Karpas-422 (cell line): ENCODE measurements at regions not wholly inside any gene's neighbourhood (a gene's known extent, or its start where the extent isn't known, plus 50 kb on each side); places are given as distances from the start of the nearest gene placed in this dataset.

Source experiments
- DNase-seq: peaks from one replicate; pipeline ENCODE4 v3.0.0-alpha.2; 2015
- H2AFZ ChIP-seq: fragments of 200-600 bp; sonication (generic); 2 replicates; pipeline ENCODE4 v1.6.1; 2014; ENCODE audit warnings: antibody characterized with exemption, low read length, mixed read lengths
- H3K27ac ChIP-seq: fragments of 200-600 bp; sonication (generic); 2 replicates; pipeline ENCODE4 v1.5.1; 2014; ENCODE audit warnings: mild to moderate bottlenecking, low read length, moderate library complexity
- H3K27me3 ChIP-seq: fragments of 200-600 bp; sonication (generic); 2 replicates; pipeline ENCODE4 v1.6.1; 2014; ENCODE audit warnings: low read length, mixed read lengths
- H3K36me3 ChIP-seq: fragments of 200-600 bp; sonication (generic); 2 replicates; pipeline ENCODE4 v1.6.1; 2014; ENCODE audit warnings: low read length, mixed read lengths; ENCODE audit not compliant: insufficient read depth
- H3K4me1 ChIP-seq: fragments of 200-600 bp; sonication (generic); 2 replicates; pipeline ENCODE4 v1.6.1; 2014; ENCODE audit warnings: mild to moderate bottlenecking, low read length, mixed read lengths
- H3K4me2 ChIP-seq: fragments of 200-600 bp; sonication (generic); 2 replicates; pipeline ENCODE4 v1.6.1; 2014; ENCODE audit warnings: low read length, low read depth, mild to moderate bottlenecking; ENCODE audit not compliant: poor library complexity, severe bottlenecking
- H3K4me3 ChIP-seq: fragments of 200-600 bp; sonication (generic); 2 replicates; pipeline ENCODE4 v1.5.1; 2014; ENCODE audit warnings: mild to moderate bottlenecking, antibody characterized with exemption, low read length, mixed read lengths
- H3K79me2 ChIP-seq: fragments of 200-600 bp; sonication (generic); 2 replicates; pipeline ENCODE4 v1.6.1; 2014; ENCODE audit warnings: mild to moderate bottlenecking, low read length, mixed read lengths
- H3K9ac ChIP-seq: fragments of 200-600 bp; sonication (generic); 2 replicates; pipeline ENCODE4 v1.6.0; 2014; ENCODE audit warnings: low read length
- H3K9me2 ChIP-seq: fragments of 200-600 bp; sonication (generic), shearing (Covaris generic); replicated peaks from 2 replicates; pipeline ENCODE4 v1.6.0; 2014; ENCODE audit warnings: mild to moderate bottlenecking, low read length, moderate library complexity; ENCODE audit not compliant: insufficient read depth
- H3K9me3 ChIP-seq: fragments of 300-700, 200-600 bp; sonication (generic); 2 replicates; pipeline ENCODE4 v1.6.1; 2014; ENCODE audit warnings: low read length, mixed read lengths
- H4K20me1 ChIP-seq: fragments of 200-600 bp; sonication (generic); 2 replicates; pipeline ENCODE4 v1.6.1; 2014; ENCODE audit warnings: mild to moderate bottlenecking, antibody characterized with exemption, low read length, low read depth; ENCODE audit not compliant: insufficient read depth

- no peaks in the 10 kb centered on the region for H4K20me1 ChIP-seq
- no peak for DNase-seq
- H2AFZ ChIP-seq = no peak overlapping the region
- no peaks in the 10 kb centered on the region for H3K9me2 ChIP-seq
- no peaks in the 10 kb centered on the region for H3K4me1 ChIP-seq
- H3K27me3 ChIP-seq = no peaks in the 10 kb centered on the region
- H3K36me3 ChIP-seq = no peaks in the 10 kb centered on the region
- peaks cover 9% of the 10 kb centered on the region for H3K9me3 ChIP-seq
- H3K4me3 ChIP-seq = no peak overlapping the region
- no peak overlapping the region for H3K9ac ChIP-seq
- H3K4me2 ChIP-seq = no peak overlapping the region
- H3K27ac ChIP-seq = no peak overlapping the region
- H3K79me2 ChIP-seq = no peaks in the 10 kb centered on the region
Observed at GRCh38 chr20:52532674-52533073, 341.1 kb upstream of the ZFP64 start.

GRCh38 chr20:52530571-52530970 lies 339.0 kb upstream of the ZFP64 start:
- H3K9me3 ChIP-seq = peaks cover 9% of the 10 kb centered on the region
- H3K27ac ChIP-seq = no peak overlapping the region
- H3K9me2 ChIP-seq = no peaks in the 10 kb centered on the region
- H3K36me3 ChIP-seq = no peaks in the 10 kb centered on the region
- H4K20me1 ChIP-seq = no peaks in the 10 kb centered on the region
- no peak for DNase-seq
- no peak overlapping the region for H3K9ac ChIP-seq
- H3K4me3 ChIP-seq = no peak overlapping the region
- H3K27me3 ChIP-seq = no peaks in the 10 kb centered on the region
- no peaks in the 10 kb centered on the region for H3K4me1 ChIP-seq
- no peaks in the 10 kb centered on the region for H3K79me2 ChIP-seq
- no peak overlapping the region for H2AFZ ChIP-seq
- H3K4me2 ChIP-seq = no peak overlapping the region

GRCh38 chr20:52529826-52530225 lies 338.2 kb upstream of the ZFP64 start:
- no peak overlapping the region for H3K4me3 ChIP-seq
- no peak overlapping the region for H3K4me2 ChIP-seq
- peaks cover 9% of the 10 kb centered on the region for H3K9me3 ChIP-seq
- H3K27me3 ChIP-seq = no peaks in the 10 kb centered on the region
- no peak overlapping the region for H3K9ac ChIP-seq
- no peak overlapping the region for H3K27ac ChIP-seq
- no peaks in the 10 kb centered on the region for H3K4me1 ChIP-seq
- DNase-seq = no peak
- no peaks in the 10 kb centered on the region for H3K9me2 ChIP-seq
- H4K20me1 ChIP-seq = no peaks in the 10 kb centered on the region
- H3K36me3 ChIP-seq = no peaks in the 10 kb centered on the region
- no peak overlapping the region for H2AFZ ChIP-seq
- no peaks in the 10 kb centered on the region for H3K79me2 ChIP-seq

GRCh38 chr20:52524861-52525260 lies 333.3 kb upstream of the ZFP64 start:
- no peak overlapping the region for H3K27ac ChIP-seq
- H3K9ac ChIP-seq = no peak overlapping the region
- 0 out of 2 replicates have a peak, but pooled peaks cover 7% of the 10 kb centered on the region for H3K9me3 ChIP-seq
- H3K27me3 ChIP-seq = no peaks in the 10 kb centered on the region
- no peaks in the 10 kb centered on the region for H3K79me2 ChIP-seq
- no peaks in the 10 kb centered on the region for H3K4me1 ChIP-seq
- no peak overlapping the region for H2AFZ ChIP-seq
- H4K20me1 ChIP-seq = no peaks in the 10 kb centered on the region
- no peak for DNase-seq
- H3K4me2 ChIP-seq = no peak overlapping the region
- H3K36me3 ChIP-seq = no peaks in the 10 kb centered on the region
- no peak overlapping the region for H3K4me3 ChIP-seq
- no peaks in the 10 kb centered on the region for H3K9me2 ChIP-seq

GRCh38 chr20:52518735-52519134 lies 327.2 kb upstream of the ZFP64 start:
- H3K9ac ChIP-seq = no peak overlapping the region
- DNase-seq = no peak
- no peak overlapping the region for H3K4me2 ChIP-seq
- no peak overlapping the region for H3K27ac ChIP-seq
- H3K4me1 ChIP-seq = no peaks in the 10 kb centered on the region
- H2AFZ ChIP-seq = no peak overlapping the region
- no peaks in the 10 kb centered on the region for H3K79me2 ChIP-seq
- no peaks in the 10 kb centered on the region for H3K27me3 ChIP-seq
- no peak overlapping the region for H3K4me3 ChIP-seq
- no peaks in the 10 kb centered on the region for H3K36me3 ChIP-seq
- H3K9me3 ChIP-seq = peaks cover 7% of the 10 kb centered on the region
- H4K20me1 ChIP-seq = no peaks in the 10 kb centered on the region
- no peaks in the 10 kb centered on the region for H3K9me2 ChIP-seq

GRCh38 chr20:52515877-52516276 lies 324.3 kb upstream of the ZFP64 start:
- DNase-seq = no peak
- no peaks in the 10 kb centered on the region for H4K20me1 ChIP-seq
- H3K4me3 ChIP-seq = no peak overlapping the region

GRCh38 chr20:52500157-52500556 lies 308.6 kb upstream of the ZFP64 start:
- H2AFZ ChIP-seq = no peak overlapping the region
- H3K27ac ChIP-seq = no peak overlapping the region
- H3K4me3 ChIP-seq = no peak overlapping the region
- DNase-seq = no peak
- H3K9ac ChIP-seq = no peak overlapping the region
- H3K27me3 ChIP-seq = no peaks in the 10 kb centered on the region
- no peak overlapping the region for H3K4me2 ChIP-seq
- no peaks in the 10 kb centered on the region for H3K79me2 ChIP-seq
- H3K9me2 ChIP-seq = no peaks in the 10 kb centered on the region
- no peaks in the 10 kb centered on the region for H4K20me1 ChIP-seq
- peaks cover 5% of the 10 kb centered on the region for H3K9me3 ChIP-seq
- no peaks in the 10 kb centered on the region for H3K4me1 ChIP-seq
- H3K36me3 ChIP-seq = no peaks in the 10 kb centered on the region

More at GRCh38 chr20:52515877-52516276, 324.3 kb upstream of the ZFP64 start:
- peaks cover 3% of the 10 kb centered on the region for H3K9me3 ChIP-seq
- no peaks in the 10 kb centered on the region for H3K36me3 ChIP-seq
- H3K27me3 ChIP-seq = no peaks in the 10 kb centered on the region
- H3K4me1 ChIP-seq = no peaks in the 10 kb centered on the region
- no peaks in the 10 kb centered on the region; the same call in 1 of the 2 replicates for H3K9me2 ChIP-seq
- no peak overlapping the region for H2AFZ ChIP-seq
- no peak overlapping the region for H3K4me2 ChIP-seq
- H3K27ac ChIP-seq = no peak overlapping the region
- no peak overlapping the region for H3K9ac ChIP-seq
- no peaks in the 10 kb centered on the region for H3K79me2 ChIP-seq

- DNase-seq = no peak
- no peaks in the 10 kb centered on the region for H3K4me1 ChIP-seq
- H3K27me3 ChIP-seq = no peaks in the 10 kb centered on the region
- H2AFZ ChIP-seq = no peak overlapping the region
- H3K4me3 ChIP-seq = no peak overlapping the region
- no peak overlapping the region for H3K4me2 ChIP-seq
- H3K27ac ChIP-seq = no peak overlapping the region
- H3K79me2 ChIP-seq = no peaks in the 10 kb centered on the region
- no peak overlapping the region for H3K9ac ChIP-seq
- no peaks in the 10 kb centered on the region for H3K36me3 ChIP-seq
- H3K9me3 ChIP-seq = no peaks in the 10 kb centered on the region; the same call in 1 of the 2 replicates
- no peaks in the 10 kb centered on the region for H4K20me1 ChIP-seq
- H3K9me2 ChIP-seq = no peaks in the 10 kb centered on the region
Observed at GRCh38 chr20:52497731-52498130, 306.2 kb upstream of the ZFP64 start.

GRCh38 chr20:52496191-52496590 lies 304.6 kb upstream of the ZFP64 start:
- no peak overlapping the region for H2AFZ ChIP-seq
- no peak overlapping the region for H3K4me2 ChIP-seq
- no peaks in the 10 kb centered on the region for H3K4me1 ChIP-seq
- H3K27me3 ChIP-seq = no peaks in the 10 kb centered on the region
- H3K27ac ChIP-seq = no peak overlapping the region
- no peak overlapping the region for H3K4me3 ChIP-seq
- no peaks in the 10 kb centered on the region for H4K20me1 ChIP-seq
- H3K79me2 ChIP-seq = no peaks in the 10 kb centered on the region
- no peak overlapping the region for H3K9ac ChIP-seq
- no peak for DNase-seq
- H3K36me3 ChIP-seq = no peaks in the 10 kb centered on the region
- H3K9me3 ChIP-seq = no peaks in the 10 kb centered on the region; the same call in 1 of the 2 replicates
- H3K9me2 ChIP-seq = no peaks in the 10 kb centered on the region
